SU-DHL-6 (cell line): ENCODE measurements at regions not wholly inside any gene's neighbourhood (a gene's known extent, or its start where the extent isn't known, plus 50 kb on each side); places are given as distances from the start of the nearest gene placed in this dataset.

Experiments used
- H2AFZ ChIP-seq: fragments of 200-600 bp; sonication (generic); 2 replicates; pipeline ENCODE4 v1.6.1; 2014; ENCODE audit warnings: low read depth, mild to moderate bottlenecking, moderate library complexity, mixed read lengths, antibody characterized with exemption, low read length; ENCODE audit not compliant: severe bottlenecking
- H3F3A ChIP-seq: fragments of 200-600 bp; shearing (Covaris generic); 2 replicates; pipeline ENCODE4 v1.6.0; 2016; ENCODE audit warnings: antibody characterized with exemption, mild to moderate bottlenecking; ENCODE audit not compliant: insufficient read depth
- H3K27ac ChIP-seq: fragments of 200-600 bp; sonication (generic); 2 replicates; pipeline ENCODE4 v1.5.1; 2016; ENCODE audit warnings: low read depth, mild to moderate bottlenecking, low read length, moderate library complexity, mixed read lengths
- H3K27me3 ChIP-seq: fragments of 200-600 bp; sonication (generic), shearing (Covaris generic); 2 replicates; pipeline ENCODE4 v1.6.0; 2014; ENCODE audit warnings: mild to moderate bottlenecking, low read length
- H3K36me3 ChIP-seq: fragments of 200-600 bp; sonication (generic); 2 replicates; pipeline ENCODE4 v1.6.1; 2014; ENCODE audit warnings: mild to moderate bottlenecking, low read length, mixed read lengths
- H3K4me2 ChIP-seq: fragments of 300-600, 200-600 bp; shearing (Covaris generic), sonication (generic); 2 replicates; pipeline ENCODE4 v1.6.0; 2014; ENCODE audit warnings: low read length, low read depth, mild to moderate bottlenecking; ENCODE audit not compliant: poor library complexity, severe bottlenecking
- H3K4me3 ChIP-seq: fragments of 200-600 bp; sonication (generic); 2 replicates; pipeline ENCODE4 v1.5.1; 2014; ENCODE audit warnings: antibody characterized with exemption, low read length, mild to moderate bottlenecking, mixed read lengths; ENCODE audit not compliant: insufficient read depth, poor library complexity, severe bottlenecking
- H3K79me2 ChIP-seq: fragments of 200-600 bp; sonication (generic); 2 replicates; pipeline ENCODE4 v1.6.1; 2014; ENCODE audit warnings: mild to moderate bottlenecking, low read length, moderate library complexity; ENCODE audit not compliant: insufficient read depth
- H3K9ac ChIP-seq: fragments of 200-600 bp; sonication (generic); 2 replicates; pipeline ENCODE4 v1.7.0; 2014; ENCODE audit warnings: mild to moderate bottlenecking, low read length
- H3K9me2 ChIP-seq: fragments of 200-600 bp; sonication (generic); replicated peaks from 2 replicates; pipeline ENCODE4 v1.6.1; 2014; ENCODE audit warnings: low read length; ENCODE audit not compliant: insufficient read depth
- H3K9me3 ChIP-seq: fragments of 200-600 bp; sonication (generic); 2 replicates; pipeline ENCODE4 v1.6.1; 2014; ENCODE audit warnings: low read length, mixed read lengths; ENCODE audit not compliant: insufficient read depth
- H4K20me1 ChIP-seq: fragments of 200-600 bp; sonication (generic); 2 replicates; pipeline ENCODE4 v1.6.1; 2014; ENCODE audit warnings: low read depth, mild to moderate bottlenecking, antibody characterized with exemption, low read length, moderate library complexity, mixed read lengths
- EZH2phosphoT487 ChIP-seq: fragments of 200-600 bp; sonication (generic), shearing (Covaris generic); conservative IDR thresholded peaks from 2 replicates; pipeline ENCODE4 v1.6.1; 2018; ENCODE audit warnings: mild to moderate bottlenecking, antibody characterized with exemption, low read length, moderate library complexity, mixed read lengths
- TF ChIP-seq, protein P1 (sequence below): fragments of 200-600 bp; sonication (generic); IDR thresholded peaks from one replicate; pipeline ENCODE4 v1.5.1; 2017; ENCODE audit warnings: antibody characterized with exemption, mild to moderate bottlenecking, low read length, moderate library complexity; ENCODE audit not compliant: insufficient read depth, poor library complexity, severe bottlenecking

DNA sequence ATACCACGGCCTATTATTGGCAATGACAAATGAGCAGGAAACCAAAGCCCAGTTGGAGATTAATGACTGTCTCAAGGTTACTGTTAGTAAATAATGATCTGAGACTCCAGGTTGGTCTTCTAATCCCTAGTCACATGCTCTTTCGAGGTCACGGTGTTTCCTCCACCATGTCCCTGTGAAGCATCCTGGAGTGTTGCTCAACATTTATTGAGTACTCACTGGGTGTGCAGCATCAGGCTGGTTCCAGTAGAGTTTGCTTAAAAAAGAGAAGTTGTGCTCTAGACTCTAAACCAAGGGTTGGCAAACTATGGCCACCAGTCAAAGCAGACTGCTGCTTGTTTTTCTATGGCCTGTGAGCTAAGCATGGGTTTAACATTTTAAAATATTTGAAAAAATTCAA lies 263.8 kb upstream of the ATP5MC3 start:
- no peak for TF ChIP-seq EZH2phosphoT487
- TF ChIP-seq, protein P1, sequence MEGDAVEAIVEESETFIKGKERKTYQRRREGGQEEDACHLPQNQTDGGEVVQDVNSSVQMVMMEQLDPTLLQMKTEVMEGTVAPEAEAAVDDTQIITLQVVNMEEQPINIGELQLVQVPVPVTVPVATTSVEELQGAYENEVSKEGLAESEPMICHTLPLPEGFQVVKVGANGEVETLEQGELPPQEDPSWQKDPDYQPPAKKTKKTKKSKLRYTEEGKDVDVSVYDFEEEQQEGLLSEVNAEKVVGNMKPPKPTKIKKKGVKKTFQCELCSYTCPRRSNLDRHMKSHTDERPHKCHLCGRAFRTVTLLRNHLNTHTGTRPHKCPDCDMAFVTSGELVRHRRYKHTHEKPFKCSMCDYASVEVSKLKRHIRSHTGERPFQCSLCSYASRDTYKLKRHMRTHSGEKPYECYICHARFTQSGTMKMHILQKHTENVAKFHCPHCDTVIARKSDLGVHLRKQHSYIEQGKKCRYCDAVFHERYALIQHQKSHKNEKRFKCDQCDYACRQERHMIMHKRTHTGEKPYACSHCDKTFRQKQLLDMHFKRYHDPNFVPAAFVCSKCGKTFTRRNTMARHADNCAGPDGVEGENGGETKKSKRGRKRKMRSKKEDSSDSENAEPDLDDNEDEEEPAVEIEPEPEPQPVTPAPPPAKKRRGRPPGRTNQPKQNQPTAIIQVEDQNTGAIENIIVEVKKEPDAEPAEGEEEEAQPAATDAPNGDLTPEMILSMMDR: no peak
- H2AFZ ChIP-seq: no peak overlapping the region
- no peaks in the 10 kb centered on the region for H3F3A ChIP-seq
- no peak overlapping the region for H3K4me3 ChIP-seq
- no peak overlapping the region for H3K9ac ChIP-seq
- no peaks in the 10 kb centered on the region for H3K9me3 ChIP-seq
- H3K4me2 ChIP-seq: no peak overlapping the region
- no peaks in the 10 kb centered on the region for H3K9me2 ChIP-seq
- H4K20me1 ChIP-seq: no peaks in the 10 kb centered on the region
- no peaks in the 10 kb centered on the region; the same call in 1 of the 2 replicates for H3K27me3 ChIP-seq
- H3K36me3 ChIP-seq: no peaks in the 10 kb centered on the region
- H3K27ac ChIP-seq: no peak overlapping the region
- no peaks in the 10 kb centered on the region for H3K79me2 ChIP-seq

- Histone ChIP-seq H2AFZ (no peak overlapping the region), H3K4me2 (no peak overlapping the region), H3F3A (no peaks in the 10 kb centered on the region), H3K4me3 (no peak overlapping the region), H3K9me2 (no peaks in the 10 kb centered on the region), H4K20me1 (no peaks in the 10 kb centered on the region), H3K27me3 (no peaks in the 10 kb centered on the region; the same call in 1 of the 2 replicates), H3K27ac (no peak overlapping the region), H3K36me3 (no peaks in the 10 kb centered on the region), H3K9ac (no peak overlapping the region), H3K9me3 (no peaks in the 10 kb centered on the region), H3K79me2 (no peaks in the 10 kb centered on the region)
- TF ChIP-seq, protein P1: no peak
- TF ChIP-seq EZH2phosphoT487: no peak
Observed at GRCh38 chr2:175442441-175442840, 260.9 kb upstream of the ATP5MC3 start.

DNA sequence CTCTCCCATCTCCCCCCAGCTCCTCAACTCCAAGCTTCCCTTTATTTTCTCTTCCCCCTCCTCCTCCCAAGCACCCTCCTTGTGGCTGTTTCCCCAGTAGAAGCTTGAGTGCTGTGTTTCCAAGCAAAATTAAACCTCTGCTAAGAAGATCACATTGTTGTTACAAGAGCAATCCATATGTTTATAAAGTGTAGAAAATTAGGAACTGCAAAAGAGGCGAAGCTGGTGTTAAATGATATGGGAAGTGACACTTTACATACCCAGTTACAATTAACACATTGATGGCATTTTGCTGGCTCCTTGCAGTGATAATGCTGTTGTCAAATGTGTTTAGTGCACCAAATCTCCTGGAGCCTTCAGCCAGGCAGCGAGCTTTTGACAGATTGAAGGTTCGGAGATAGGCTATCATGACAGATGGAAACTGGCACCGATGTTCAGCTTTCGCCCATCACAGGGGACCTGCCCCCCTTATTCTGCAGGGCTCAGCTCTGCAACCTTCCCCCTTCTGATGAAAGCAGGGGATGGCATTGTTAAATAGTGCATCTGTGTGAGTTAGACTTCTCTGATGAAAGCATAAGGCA lies 259.8 kb upstream of the ATP5MC3 start:
- no peak overlapping the region for H3K9ac ChIP-seq
- no peak overlapping the region for H3K4me3 ChIP-seq
- no peak overlapping the region for H3K27ac ChIP-seq
- H3K9me2 ChIP-seq: no peaks in the 10 kb centered on the region
- TF ChIP-seq EZH2phosphoT487: no peak
- TF ChIP-seq, protein P1: no peak
- no peaks in the 10 kb centered on the region for H3K9me3 ChIP-seq
- no peaks in the 10 kb centered on the region; the same call in 1 of the 2 replicates for H3K27me3 ChIP-seq
- no peaks in the 10 kb centered on the region for H3F3A ChIP-seq
- no peaks in the 10 kb centered on the region for H3K79me2 ChIP-seq
- H2AFZ ChIP-seq: no peak overlapping the region
- H3K4me2 ChIP-seq: no peak overlapping the region
- no peaks in the 10 kb centered on the region for H4K20me1 ChIP-seq
- H3K36me3 ChIP-seq: no peaks in the 10 kb centered on the region
